OCI-LY1 (cell line): ENCODE measurements at regions not wholly inside any gene's neighbourhood (a gene's known extent, or its start where the extent isn't known, plus 50 kb on each side); places are given as distances from the start of the nearest gene placed in this dataset.

Experiments used
- H2AFZ ChIP-seq: fragments of 200-600 bp; sonication (generic), shearing (Covaris generic); 2 replicates; pipeline ENCODE4 v1.6.0; 2014; ENCODE audit warnings: antibody characterized with exemption, mild to moderate bottlenecking, low read length
- H3F3A ChIP-seq: fragments of 200-600 bp; sonication (generic), shearing (Covaris generic); 2 replicates; pipeline ENCODE4 v1.6.0; 2014; ENCODE audit warnings: mild to moderate bottlenecking, antibody characterized with exemption, low read length, moderate library complexity; ENCODE audit not compliant: insufficient read depth
- H3K27ac ChIP-seq: fragments of 200-600 bp; sonication (generic); 2 replicates; pipeline ENCODE4 v1.5.1; 2014; ENCODE audit warnings: low read length, mixed run types, mild to moderate bottlenecking, low read depth; ENCODE audit not compliant: poor library complexity, severe bottlenecking
- H3K27me3 ChIP-seq: fragments of 200-600 bp; sonication (generic); 2 replicates; pipeline ENCODE4 v1.6.0; 2014; ENCODE audit warnings: antibody characterized with exemption, mild to moderate bottlenecking, low read length, moderate library complexity; ENCODE audit not compliant: insufficient read depth
- H3K36me3 ChIP-seq: fragments of 200-600 bp; sonication (generic); 2 replicates; pipeline ENCODE4 v1.6.1; 2014; ENCODE audit warnings: mild to moderate bottlenecking, antibody characterized with exemption, low read length, moderate library complexity, mixed read lengths; ENCODE audit not compliant: insufficient read depth
- H3K4me1 ChIP-seq: fragments of 200-600 bp; sonication (generic); 2 replicates; pipeline ENCODE4 v1.5.1; 2014; ENCODE audit warnings: mild to moderate bottlenecking, low read length, moderate library complexity; ENCODE audit not compliant: insufficient read depth, severe bottlenecking
- H3K4me2 ChIP-seq: fragments of 200-600 bp; sonication (generic), shearing (Covaris generic); 2 replicates; pipeline ENCODE4 v1.6.1; 2014; ENCODE audit warnings: low read length
- H3K4me3 ChIP-seq: fragments of 200-600 bp; sonication (generic); 2 replicates; pipeline ENCODE4 v1.5.1; 2014; ENCODE audit warnings: low read length, low read depth, mild to moderate bottlenecking, mixed read lengths; ENCODE audit not compliant: poor library complexity, severe bottlenecking
- H3K79me2 ChIP-seq: fragments of 200-600 bp; shearing (Covaris generic); 2 replicates; pipeline ENCODE4 v1.6.1; 2016; ENCODE audit warnings: mixed run types, low read length, mixed read lengths; ENCODE audit not compliant: insufficient read depth
- H3K9ac ChIP-seq: fragments of 200-600 bp; sonication (generic), shearing (Covaris generic); 2 replicates; pipeline ENCODE4 v1.6.1; 2014; ENCODE audit warnings: mild to moderate bottlenecking, low read length, mixed read lengths
- H3K9me2 ChIP-seq: fragments of 200-600 bp; sonication (generic), shearing (Covaris generic); 2 replicates; pipeline ENCODE4 v1.6.1; 2014; ENCODE audit warnings: low read depth, mild to moderate bottlenecking, low read length, mixed read lengths
- H3K9me3 ChIP-seq: fragments of 200-600 bp; shearing (Covaris generic); 2 replicates; pipeline ENCODE4 v1.6.1; 2014; ENCODE audit warnings: low read length, mixed read lengths
- H4K20me1 ChIP-seq: fragments of 200-600 bp; sonication (generic), shearing (Covaris generic); 2 replicates; pipeline ENCODE4 v1.6.0; 2016; ENCODE audit warnings: mild to moderate bottlenecking, low read length; ENCODE audit not compliant: insufficient read depth
- CTCF ChIP-seq: fragments of 200-600 bp; sonication (generic), shearing (Covaris generic); IDR thresholded peaks from 2 replicates; pipeline ENCODE4 v1.5.1; 2017; ENCODE audit warnings: mild to moderate bottlenecking, antibody characterized with exemption, low read length, moderate library complexity, mixed read lengths
- EZH2 ChIP-seq: fragments of 200-600 bp; sonication (generic), shearing (Covaris generic); IDR thresholded peaks from 2 replicates; pipeline ENCODE4 v1.8.0; 2017; ENCODE audit warnings: borderline replicate concordance, mixed run types, mild to moderate bottlenecking, antibody characterized with exemption, low read length, moderate library complexity, mixed read lengths

GRCh38 chr3:148641722-148642121 is 56.0 kb upstream of the AGTR1 start:
- H3K9ac ChIP-seq = no peak overlapping the region
- H3K4me2 ChIP-seq = no peak overlapping the region
- H3K9me3 ChIP-seq = no peaks in the 10 kb centered on the region
- H3K4me1 ChIP-seq = no peaks in the 10 kb centered on the region
- no peaks in the 10 kb centered on the region for H3K27me3 ChIP-seq
- no peak overlapping the region for H3K4me3 ChIP-seq
- H3K36me3 ChIP-seq = no peaks in the 10 kb centered on the region
- TF ChIP-seq EZH2 (no peak), CTCF (no peak)
- H2AFZ ChIP-seq = no peak overlapping the region
- no peaks in the 10 kb centered on the region for H3K79me2 ChIP-seq
- no peaks in the 10 kb centered on the region for H3K9me2 ChIP-seq
- no peak overlapping the region for H3K27ac ChIP-seq
- H4K20me1 ChIP-seq = no peaks in the 10 kb centered on the region
- no peaks in the 10 kb centered on the region for H3F3A ChIP-seq

- no peak for TF ChIP-seq CTCF
- TF ChIP-seq EZH2 = no peak
- H3K9me3 ChIP-seq = no peaks in the 10 kb centered on the region
- H3K4me3 ChIP-seq = no peak overlapping the region
- no peak overlapping the region for H2AFZ ChIP-seq
- no peaks in the 10 kb centered on the region for H4K20me1 ChIP-seq
- H3K36me3 ChIP-seq = no peaks in the 10 kb centered on the region
- H3K9ac ChIP-seq = no peak overlapping the region
- no peaks in the 10 kb centered on the region for H3K4me1 ChIP-seq
- H3K9me2 ChIP-seq = no peaks in the 10 kb centered on the region
- no peak overlapping the region for H3K27ac ChIP-seq
- H3K4me2 ChIP-seq = no peak overlapping the region
- H3K27me3 ChIP-seq = no peaks in the 10 kb centered on the region
- no peaks in the 10 kb centered on the region for H3K79me2 ChIP-seq
- no peaks in the 10 kb centered on the region for H3F3A ChIP-seq
These were observed 55.5 kb upstream of the AGTR1 start for GRCh38 chr3:148642214-148642613.

GRCh38 chr3:148642616-148643015 is 55.1 kb upstream of the AGTR1 start:
- Histone ChIP-seq H3K4me1 (no peaks in the 10 kb centered on the region), H3K9me2 (no peaks in the 10 kb centered on the region), H3K27me3 (no peaks in the 10 kb centered on the region), H3K36me3 (no peaks in the 10 kb centered on the region), H3K27ac (no peak overlapping the region), H3K9ac (no peak overlapping the region), H3K79me2 (no peaks in the 10 kb centered on the region), H3K4me3 (no peak overlapping the region), H2AFZ (no peak overlapping the region), H3F3A (no peaks in the 10 kb centered on the region), H3K4me2 (no peak overlapping the region), H3K9me3 (no peaks in the 10 kb centered on the region), H4K20me1 (no peaks in the 10 kb centered on the region)
- TF ChIP-seq CTCF = no peak
